GM23248 (cell line): ENCODE measurements at regions not wholly inside any gene's neighbourhood (a gene's known extent, or its start where the extent isn't known, plus 50 kb on each side); places are given as distances from the start of the nearest gene placed in this dataset.
"Not testable (repeated sequence)": the region's sequence is repeated elsewhere in the genome, so short reads cannot be mapped to it uniquely, and the experiment has no call there.

Source experiments
- DNase-seq: peaks from one replicate; pipeline ENCODE4 v3.0.0-alpha.2; 2015
- H2AFZ ChIP-seq: fragments of 200-600 bp; sonication (generic); 2 replicates; pipeline ENCODE4 v1.6.1; 2016; ENCODE audit warnings: antibody characterized with exemption
- H3F3A ChIP-seq: fragments of 200-600 bp; sonication (generic); 2 replicates; pipeline ENCODE4 v1.6.1; 2016; ENCODE audit warnings: mild to moderate bottlenecking, antibody characterized with exemption, mixed run types; ENCODE audit not compliant: insufficient read depth
- H3K27ac ChIP-seq: fragments of 200-600 bp; sonication (generic); 2 replicates; pipeline ENCODE4 v1.5.1; 2016; ENCODE audit warnings: mild to moderate bottlenecking
- H3K27me3 ChIP-seq: fragments of 200-600 bp; sonication (generic); replicated peaks from 2 replicates; pipeline ENCODE4 v1.6.1; 2016; ENCODE audit warnings: mild to moderate bottlenecking; ENCODE audit not compliant: insufficient read depth
- H3K36me3 ChIP-seq: fragments of 200-600 bp; sonication (generic); 2 replicates; pipeline ENCODE4 v1.6.1; 2016; ENCODE audit warnings: low read depth, mild to moderate bottlenecking
- H3K4me1 ChIP-seq: fragments of 200-600 bp; sonication (generic); 2 replicates; pipeline ENCODE4 v1.6.1; 2016; ENCODE audit warnings: mild to moderate bottlenecking; ENCODE audit not compliant: insufficient read depth
- H3K4me2 ChIP-seq: fragments of 200-600 bp; sonication (generic); one replicate; pipeline ENCODE4 v1.6.1; 2016; ENCODE audit warnings: mild to moderate bottlenecking; ENCODE audit not compliant: unreplicated experiment
- H3K4me3 ChIP-seq: fragments of 200-600 bp; sonication (generic); 2 replicates; pipeline ENCODE4 v1.5.1; 2016; ENCODE audit warnings: mild to moderate bottlenecking
- H3K79me2 ChIP-seq: fragments of 200-600 bp; sonication (generic); 2 replicates; pipeline ENCODE4 v1.6.1; 2016; ENCODE audit warnings: mild to moderate bottlenecking; ENCODE audit not compliant: insufficient read depth
- H3K9ac ChIP-seq: fragments of 200-600 bp; sonication (generic); 2 replicates; pipeline ENCODE4 v1.6.1; 2016; ENCODE audit warnings: mild to moderate bottlenecking
- H3K9me2 ChIP-seq: fragments of 200-600 bp; sonication (generic); 2 replicates; pipeline ENCODE4 v1.6.1; 2016; ENCODE audit warnings: mixed run types, mild to moderate bottlenecking, moderate library complexity; ENCODE audit not compliant: insufficient read depth
- H3K9me3 ChIP-seq: fragments of 200-600 bp; sonication (generic); one replicate; pipeline ENCODE4 v1.6.1; 2017; ENCODE audit warnings: low read depth
- H4K20me1 ChIP-seq: fragments of 200-600 bp; sonication (generic); 2 replicates; pipeline ENCODE4 v1.6.0; 2016; ENCODE audit not compliant: insufficient read depth
- EZH2 ChIP-seq: fragments of 200-600 bp; sonication (generic); IDR thresholded peaks from 2 replicates; pipeline ENCODE4 v1.6.1; 2018; ENCODE audit warnings: antibody characterized with exemption, mild to moderate bottlenecking; ENCODE audit not compliant: insufficient read depth, poor library complexity, severe bottlenecking
- EZH2phosphoT487 ChIP-seq: fragments of 200-600 bp; sonication (generic); IDR thresholded peaks from 2 replicates; pipeline ENCODE4 v1.6.1; 2018; ENCODE audit warnings: antibody characterized with exemption, moderate library complexity, mild to moderate bottlenecking, low read depth; ENCODE audit not compliant: insufficient read depth
- WGBS, 2 experiments: methylation state at CpG; one replicate each; pipeline ENCODE4 v1.1.6; 2015 to 2017; ENCODE audit warnings: low lambda C conversion rate in 2 of 2, low coverage in 1 of 2; ENCODE audit errors: missing lambda C conversion rate in 2 of 2; 5-methylcytosine and 5-hydroxymethylcytosine counted together
- in situ Hi-C: fragments of 300-500 bp; cut with MboI; formaldehyde crosslinking; loops from 2 replicates; pipeline ENCODE4 v1.15.0; 2020

DNA sequence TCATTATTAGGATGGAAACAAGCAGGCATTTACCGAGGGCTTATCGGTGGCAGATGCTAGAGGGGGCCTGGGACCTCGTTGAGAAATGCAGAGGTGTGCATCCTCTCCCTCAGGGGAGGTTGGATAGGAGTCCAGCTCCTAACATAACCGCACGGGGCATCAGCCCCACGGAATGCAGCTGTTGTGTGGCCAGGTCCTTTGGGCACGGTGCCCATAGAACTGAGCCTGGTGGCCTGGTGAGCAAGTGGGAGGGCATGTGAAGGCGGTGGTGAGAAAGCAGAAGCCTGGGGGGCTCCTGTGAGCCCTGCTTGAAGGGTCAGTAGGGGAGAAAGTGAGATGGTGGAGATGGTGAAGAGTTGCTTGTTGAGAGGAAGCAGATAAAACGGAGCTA lies 143.7 kb downstream of the CDH26 start:
- no peaks in the 10 kb centered on the region for H3F3A ChIP-seq
- WGBS, 2 experiments, result 63 to 64% methylated on average over 9 of the region's 9 CpGs

DNA sequence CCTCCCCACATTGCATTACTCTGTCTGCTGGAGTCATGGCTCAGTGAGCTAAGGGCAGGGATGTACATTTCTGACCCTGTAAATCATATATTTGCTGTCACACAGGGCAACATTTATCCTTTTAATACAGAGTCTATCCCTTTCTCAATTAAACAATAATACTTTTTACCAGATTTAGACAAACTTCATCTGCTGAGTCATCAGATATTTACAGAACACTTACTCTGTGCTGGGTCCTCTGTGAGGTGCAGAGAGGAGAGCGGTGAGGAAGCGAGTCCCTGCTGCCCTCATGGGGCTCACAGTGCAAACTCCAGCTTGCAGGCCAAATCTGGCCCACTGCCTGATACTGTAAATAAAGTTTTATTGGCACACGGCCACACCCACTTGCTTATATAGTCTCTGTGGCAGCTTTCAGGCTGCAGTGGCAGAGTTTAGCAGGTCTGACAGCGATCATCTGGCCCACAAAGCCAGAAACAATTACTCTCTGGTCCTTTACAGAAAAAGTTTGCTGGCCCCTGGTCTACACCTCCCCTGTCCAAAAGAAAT lies 144.5 kb downstream of the CDH26 start:
- in situ Hi-C loops, result no loop called here
- H3K4me1 ChIP-seq, result no peaks in the 10 kb centered on the region
- H3K4me2 ChIP-seq, result no peak overlapping the region
- 47 to 51% methylated on average over 4 of the region's 4 CpGs for WGBS, 2 experiments
- H4K20me1 ChIP-seq, result no peaks in the 10 kb centered on the region
- no peak for DNase-seq
- no peak overlapping the region for H3K27ac ChIP-seq
- H3K9me3 ChIP-seq, result no peaks in the 10 kb centered on the region
- no peak overlapping the region for H2AFZ ChIP-seq
- no peak overlapping the region for H3K9ac ChIP-seq
- peaks cover 9% of the 10 kb centered on the region; the same call in 1 of the 2 replicates for H3K27me3 ChIP-seq
- TF ChIP-seq EZH2phosphoT487 (no peak), EZH2 (no peak)
- H3K36me3 ChIP-seq, result no peaks in the 10 kb centered on the region
- H3K9me2 ChIP-seq, result no peaks in the 10 kb centered on the region
- H3F3A ChIP-seq, result no peaks in the 10 kb centered on the region
- no peak overlapping the region for H3K4me3 ChIP-seq
- H3K79me2 ChIP-seq, result no peaks in the 10 kb centered on the region

More for the DNA sequence above, 143.7 kb downstream of the CDH26 start:
- no peaks in the 10 kb centered on the region for H3K4me1 ChIP-seq
- no peak overlapping the region for H2AFZ ChIP-seq
- no peaks in the 10 kb centered on the region for H3K79me2 ChIP-seq
- no peaks in the 10 kb centered on the region for H3K9me3 ChIP-seq
- no peaks in the 10 kb centered on the region for H4K20me1 ChIP-seq
- no peak for DNase-seq
- no peak overlapping the region for H3K27ac ChIP-seq
- H3K9me2 ChIP-seq, result no peaks in the 10 kb centered on the region
- H3K36me3 ChIP-seq, result no peaks in the 10 kb centered on the region
- in situ Hi-C loops, result no loop called here
- no peak overlapping the region for H3K4me2 ChIP-seq
- no peak overlapping the region for H3K9ac ChIP-seq
- TF ChIP-seq EZH2, result no peak
- TF ChIP-seq EZH2phosphoT487, result no peak
- H3K4me3 ChIP-seq, result no peak overlapping the region
- peaks cover 12% of the 10 kb centered on the region; the same call in 1 of the 2 replicates for H3K27me3 ChIP-seq

DNA sequence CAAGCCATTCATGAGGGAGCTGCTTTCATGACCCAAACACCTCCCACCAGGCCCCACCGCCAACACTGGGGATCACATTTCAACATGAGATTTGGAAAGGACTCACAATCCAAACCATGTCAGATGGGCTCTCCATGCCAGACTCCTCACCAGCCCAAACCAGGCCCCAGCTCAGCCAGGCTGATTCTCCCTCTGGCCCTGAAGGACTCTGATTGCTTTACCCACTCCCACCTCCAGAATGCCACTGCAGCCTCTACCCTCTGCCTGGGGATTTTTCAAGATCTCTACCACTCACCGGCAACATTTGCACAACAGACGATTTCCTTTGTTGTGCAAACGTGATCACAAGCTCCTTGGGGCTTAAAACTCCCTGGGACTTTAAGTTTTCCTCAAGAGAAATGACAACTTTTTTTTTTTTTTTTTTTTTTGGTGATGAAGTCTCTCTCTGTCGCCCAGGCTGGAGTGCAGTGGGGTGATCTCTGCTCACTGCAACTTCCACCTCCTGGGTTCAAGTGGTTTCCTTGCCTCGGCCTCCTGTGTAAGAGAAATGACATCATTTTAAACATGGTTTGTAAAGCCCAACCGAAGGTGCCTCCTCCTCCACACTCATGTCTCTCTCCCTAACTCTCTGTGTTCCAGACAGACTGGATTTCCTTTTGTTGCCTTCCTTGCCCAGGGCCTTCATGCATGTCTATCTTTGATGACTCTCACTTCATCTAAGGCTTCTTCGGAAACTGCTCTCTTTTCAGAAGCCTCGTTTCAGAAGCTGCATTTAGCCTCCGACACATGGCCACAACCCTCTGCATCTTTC lies 147.0 kb downstream of the CDH26 start:
- H3K9ac ChIP-seq, result no peak overlapping the region
- 22 to 28% methylated on average over 10 of the region's 10 CpGs for WGBS, 2 experiments
- H3K4me1 ChIP-seq, result no peaks in the 10 kb centered on the region
- H3K9me3 ChIP-seq, result no peaks in the 10 kb centered on the region
- no peak for TF ChIP-seq EZH2phosphoT487
- no peak for TF ChIP-seq EZH2
- no peak overlapping the region for H3K27ac ChIP-seq
- no peak overlapping the region for H3K4me3 ChIP-seq
- DNase-seq, result no peak
- H3F3A ChIP-seq, result no peaks in the 10 kb centered on the region
- in situ Hi-C loops, result no loop called here
- H3K36me3 ChIP-seq, result no peaks in the 10 kb centered on the region
- no peaks in the 10 kb centered on the region for H4K20me1 ChIP-seq
- no peak overlapping the region for H2AFZ ChIP-seq
- no peaks in the 10 kb centered on the region for H3K9me2 ChIP-seq
- peaks cover 5% of the 10 kb centered on the region; the same call in 1 of the 2 replicates for H3K27me3 ChIP-seq
- H3K79me2 ChIP-seq, result no peaks in the 10 kb centered on the region
- H3K4me2 ChIP-seq, result no peak overlapping the region

- 49 to 52% methylated on average over 7 to 8 of the region's 8 CpGs for WGBS, 2 experiments
- in situ Hi-C loops, H2AFZ ChIP-seq: not testable (repeated sequence)
These were observed 148.0 kb downstream of the CDH26 start for GRCh38 chr20:60106186-60106585.

More at GRCh38 chr20:60106186-60106585, 148.0 kb downstream of the CDH26 start:
- H4K20me1 ChIP-seq, H3K27ac ChIP-seq, H3K4me1 ChIP-seq, H3K36me3 ChIP-seq, H3K9ac ChIP-seq, DNase-seq, H3K79me2 ChIP-seq, H3K9me2 ChIP-seq, H3K9me3 ChIP-seq, H3K4me3 ChIP-seq, H3K4me2 ChIP-seq, H3K27me3 ChIP-seq, H3F3A ChIP-seq: not testable (repeated sequence)
